Thymus (tissue), 11 donors: ENCODE measurements at regions not wholly inside any gene's neighbourhood (a gene's known extent, or its start where the extent isn't known, plus 50 kb on each side); places are given as distances from the start of the nearest gene placed in this dataset.

Experiments used
- DNase-seq, 9 donors: peaks; one replicate each; pipeline ENCODE4 v3.0.0-alpha.2; 2013; ENCODE audit warnings: low spot score in 9 of 9, low read depth in 6 of 9, missing footprints in 1 of 9
- H3K27ac ChIP-seq, 2 donors: one replicate each; pipeline ENCODE4 v1.5.1; 2013; ENCODE audit warnings: control low read depth in 1 of 2, low read depth in 1 of 2, low read length in 1 of 2, mild to moderate bottlenecking in 1 of 2, moderate library complexity in 1 of 2
- H3K27me3 ChIP-seq, 2 donors: one replicate each; pipeline ENCODE4 v1.5.1; 2013; ENCODE audit warnings: low read length in 1 of 2; ENCODE audit not compliant: control insufficient read depth in 2 of 2, insufficient read depth in 1 of 2
- H3K36me3 ChIP-seq, 2 donors: one replicate each; pipeline ENCODE4 v1.5.1; 2013; ENCODE audit warnings: low read length in 1 of 2, mild to moderate bottlenecking in 1 of 2, moderate library complexity in 1 of 2; ENCODE audit not compliant: control insufficient read depth in 2 of 2, insufficient read depth in 2 of 2
- H3K4me1 ChIP-seq, 2 donors: one replicate each; pipeline ENCODE4 v1.5.1; 2013; ENCODE audit warnings: low read length in 2 of 2; ENCODE audit not compliant: control insufficient read depth in 2 of 2, insufficient read depth in 2 of 2
- H3K4me3 ChIP-seq, 2 donors: one replicate each; pipeline ENCODE4 v1.5.1; 2013; ENCODE audit warnings: low read length in 2 of 2, control low read depth in 1 of 2, mild to moderate bottlenecking in 1 of 2
- H3K9me3 ChIP-seq, 2 donors: one replicate each; pipeline ENCODE4 v1.5.1; 2013; ENCODE audit warnings: low read length in 1 of 2, mild to moderate bottlenecking in 1 of 2; ENCODE audit not compliant: control insufficient read depth in 2 of 2, insufficient read depth in 1 of 2
- WGBS: extraction: QIAGEN DNeasy Blood & Tissue Kit; methylation state at CpG from one replicate; pipeline ENCODE4 v1.1.7; 2013; 5-methylcytosine and 5-hydroxymethylcytosine counted together
- donor health status: healthy.

DNA sequence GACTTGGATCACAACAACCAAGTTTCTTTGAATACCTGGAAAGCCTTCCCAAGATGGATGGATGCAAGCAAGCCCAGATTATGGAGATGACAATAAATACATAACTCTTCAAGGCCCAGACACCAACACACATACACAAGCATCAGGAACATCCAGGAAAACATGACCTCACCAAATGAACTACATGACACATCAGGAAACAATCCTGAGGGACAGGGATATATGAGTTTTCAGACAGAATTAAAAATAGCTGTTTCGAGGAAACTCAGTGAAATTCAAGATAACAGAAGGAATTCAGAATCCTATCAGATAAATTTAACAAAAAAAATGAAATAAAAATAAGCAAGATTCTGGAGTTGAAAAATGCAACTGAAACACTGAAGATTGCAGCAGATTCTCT is 659.4 kb downstream of the METTL15 start:
- no peak for DNase-seq
- H3K27ac ChIP-seq, result no peak overlapping the region
- H3K4me3 ChIP-seq, result no peak overlapping the region
- WGBS, result 85% methylated on average over 1 of the region's 1 CpG
- H3K36me3 ChIP-seq, result no peaks in the 10 kb centered on the region
- H3K9me3 ChIP-seq, result peaks cover 2 to 10% of the 10 kb centered on the region in 2 donors
- no peaks in the 10 kb centered on the region for H3K4me1 ChIP-seq
- H3K27me3 ChIP-seq, result no peaks in the 10 kb centered on the region

DNA sequence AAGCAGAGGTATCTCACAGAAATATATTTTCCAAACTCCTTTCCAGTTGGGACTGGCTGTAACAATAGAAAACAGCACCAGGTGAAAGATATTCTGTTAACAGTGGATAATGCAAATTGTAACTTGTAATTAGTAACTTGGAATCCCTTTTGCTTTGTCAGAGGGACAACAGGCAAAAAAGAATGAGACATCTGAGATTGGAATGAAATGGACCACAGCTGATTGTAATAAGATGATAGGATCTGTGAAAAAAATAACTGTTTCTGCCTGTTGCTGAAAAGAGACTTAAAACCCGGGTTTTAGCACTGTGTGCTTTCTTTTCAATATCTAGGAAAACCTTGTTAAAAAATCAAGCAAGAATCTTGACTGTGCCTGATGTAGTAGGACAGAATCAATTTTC is 655.7 kb downstream of the METTL15 start:
- Histone ChIP-seq H3K4me1 (no peaks in the 10 kb centered on the region), H3K27me3 (no peaks in the 10 kb centered on the region), H3K36me3 (no peaks in the 10 kb centered on the region), H3K4me3 (no peak overlapping the region), H3K9me3 (peaks cover 2 to 10% of the 10 kb centered on the region in 2 donors), H3K27ac (no peak overlapping the region)
- DNase-seq, result no peak
- 92% methylated on average over 1 of the region's 1 CpG for whole genome bisulfite sequencing

DNA sequence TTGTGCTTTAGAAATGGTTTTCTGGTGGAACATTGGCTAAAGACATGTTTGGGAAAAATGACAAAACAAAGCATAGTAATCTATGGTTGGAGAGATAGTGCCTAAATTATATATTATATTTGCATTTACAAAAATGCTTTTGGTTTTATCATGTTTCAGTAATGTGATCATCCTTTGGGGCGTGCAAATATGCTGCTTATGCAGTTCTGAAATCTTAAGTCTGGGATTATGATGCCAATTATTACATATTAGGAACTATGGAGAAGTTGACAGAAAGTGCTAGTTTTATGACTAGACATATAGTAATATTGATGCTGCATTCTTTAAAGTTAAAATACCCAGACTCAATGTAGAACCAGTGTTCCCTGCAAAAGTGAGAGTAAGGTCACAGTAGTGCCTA is 655.0 kb downstream of the METTL15 start:
- DNase-seq, result no peak

DNA sequence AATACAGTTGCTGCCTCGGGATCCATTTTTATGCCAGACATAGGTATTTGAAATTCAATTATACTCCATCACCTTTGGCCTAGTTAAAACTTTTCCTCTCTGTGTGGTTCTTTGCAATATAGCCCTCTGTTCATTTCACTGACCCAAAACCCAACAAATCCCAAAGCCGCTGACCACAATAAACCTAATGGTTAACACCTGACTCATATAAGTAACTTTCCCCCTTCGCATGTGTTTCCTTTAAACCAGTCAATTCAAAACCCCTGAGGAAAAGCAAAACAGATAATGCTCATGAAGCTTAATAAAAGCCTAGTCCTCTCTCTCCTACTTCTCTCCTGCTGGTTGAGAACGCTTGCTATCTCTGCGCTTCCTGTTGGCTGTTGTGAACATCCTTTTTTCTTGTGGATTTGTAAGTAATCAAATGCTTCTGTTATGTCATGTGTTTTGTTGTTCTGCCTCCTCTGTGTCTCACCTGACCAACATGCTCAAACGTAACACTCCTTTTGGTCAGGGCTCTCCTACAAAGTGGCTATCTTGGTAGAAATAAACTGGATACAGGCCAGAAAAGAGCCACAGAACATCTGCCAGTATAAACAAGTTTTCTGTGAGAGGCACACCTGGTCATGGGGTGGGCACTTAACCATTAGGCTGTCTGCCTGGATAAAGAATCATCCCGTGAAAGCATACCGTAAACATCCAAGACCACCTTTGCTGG is 652.6 kb downstream of the METTL15 start:
- Histone ChIP-seq H3K27me3 (no peaks in the 10 kb centered on the region), H3K4me3 (no peak overlapping the region), H3K4me1 (no peaks in the 10 kb centered on the region), H3K27ac (no peak overlapping the region), H3K9me3 (no peaks in the 10 kb centered on the region), H3K36me3 (no peaks in the 10 kb centered on the region)
- no peak for DNase-seq
- whole genome bisulfite sequencing, result 91% methylated on average over 8 of the region's 8 CpGs

More for the DNA sequence above, 655.0 kb downstream of the METTL15 start:
- Histone ChIP-seq H3K4me1 (no peaks in the 10 kb centered on the region), H3K27ac (no peak overlapping the region), H3K27me3 (no peaks in the 10 kb centered on the region), H3K9me3 (peaks cover 2 to 10% of the 10 kb centered on the region in 2 donors), H3K4me3 (no peak overlapping the region), H3K36me3 (no peaks in the 10 kb centered on the region)
- 79% methylated on average over 1 of the region's 1 CpG for WGBS

DNA sequence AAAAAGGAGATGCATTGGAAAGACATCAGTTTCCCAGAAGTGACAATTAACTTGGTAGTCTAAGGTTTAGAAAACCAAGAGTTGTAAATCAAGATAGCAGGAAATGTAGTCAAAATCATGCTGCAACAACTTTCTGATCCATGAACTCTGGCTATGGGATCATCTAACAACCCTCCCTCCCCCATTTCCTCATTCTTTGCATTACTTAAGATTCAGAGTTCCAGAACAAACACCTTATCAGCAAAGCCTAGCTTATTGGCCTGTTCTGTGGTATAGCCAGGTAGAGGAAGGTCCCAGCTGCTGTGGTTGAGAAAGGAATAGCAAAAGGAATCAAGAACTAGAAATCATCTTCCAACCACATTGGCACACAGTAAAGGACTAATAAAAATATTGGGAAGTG is 651.1 kb downstream of the METTL15 start:
- Histone ChIP-seq H3K4me1 (no peaks in the 10 kb centered on the region), H3K4me3 (no peak overlapping the region), H3K9me3 (no peaks in the 10 kb centered on the region), H3K27ac (no peak overlapping the region), H3K36me3 (no peaks in the 10 kb centered on the region), H3K27me3 (no peaks in the 10 kb centered on the region)
- no peak for DNase-seq

DNA sequence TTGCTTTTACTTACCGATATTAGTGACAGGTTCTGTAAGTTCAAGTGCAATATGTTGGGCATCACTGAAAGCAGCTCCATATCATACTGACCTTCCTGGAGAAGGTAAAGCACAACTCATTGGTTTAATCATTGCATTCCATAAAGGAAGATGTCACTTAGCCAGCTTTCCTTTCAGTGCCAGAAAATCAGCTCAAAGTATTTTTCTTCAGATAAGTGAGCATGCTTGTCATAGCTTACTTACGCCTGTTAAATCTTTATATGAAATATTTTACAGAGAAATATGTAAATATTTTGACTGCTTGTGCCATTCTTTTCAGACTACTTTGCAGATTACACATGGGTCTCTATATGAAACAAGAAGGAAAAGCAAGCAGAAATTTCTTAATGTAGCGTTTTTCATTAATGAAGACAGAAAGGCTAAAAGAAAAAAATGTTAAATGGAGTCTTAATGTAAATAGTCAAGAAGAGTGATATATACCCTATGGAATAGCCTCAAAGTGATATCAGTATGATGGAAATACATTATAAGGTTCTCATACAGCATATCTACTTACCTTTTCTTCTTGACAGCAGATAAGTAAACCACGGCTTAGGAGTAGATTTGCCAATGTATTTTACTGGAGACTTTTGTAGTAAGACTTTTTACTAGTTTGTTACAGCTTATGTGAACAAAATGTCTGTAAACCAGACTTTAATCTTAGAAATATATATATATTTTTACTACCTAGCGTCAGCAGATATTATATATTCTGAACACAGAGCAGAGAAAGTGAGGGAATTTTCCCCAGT is 649.7 kb downstream of the METTL15 start:
- WGBS, result 90% methylated on average over 5 of the region's 5 CpGs
- Histone ChIP-seq H3K4me3 (no peak overlapping the region), H3K9me3 (no peaks in the 10 kb centered on the region), H3K36me3 (no peaks in the 10 kb centered on the region), H3K27ac (no peak overlapping the region), H3K4me1 (no peaks in the 10 kb centered on the region), H3K27me3 (no peaks in the 10 kb centered on the region)
- DNase-seq, result no peak

DNA sequence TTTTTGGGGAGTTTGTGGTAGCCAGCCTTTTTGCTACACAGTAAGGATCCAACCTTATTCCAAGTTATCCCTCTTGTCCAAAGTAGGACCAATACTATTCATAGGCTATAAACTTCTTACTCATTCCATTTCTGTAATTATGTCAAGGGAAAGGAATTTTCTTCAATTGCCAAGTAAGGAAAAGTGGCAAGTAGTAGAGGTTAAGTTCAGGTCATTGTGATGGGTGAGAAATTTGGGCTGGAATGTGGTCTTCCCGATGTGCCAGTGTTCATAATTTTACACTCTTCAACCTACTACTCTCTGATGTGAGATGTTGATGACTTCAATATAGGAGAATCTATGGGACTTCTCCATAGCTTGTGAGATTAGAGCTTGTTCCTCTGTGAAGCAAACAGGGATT is 648.8 kb downstream of the METTL15 start:
- Histone ChIP-seq H3K27me3 (no peaks in the 10 kb centered on the region), H3K27ac (no peak overlapping the region), H3K36me3 (no peaks in the 10 kb centered on the region), H3K9me3 (no peaks in the 10 kb centered on the region), H3K4me3 (no peak overlapping the region), H3K4me1 (no peaks in the 10 kb centered on the region)
- WGBS, result 92% methylated on average over 1 of the region's 1 CpG
- no peak for DNase-seq

DNA sequence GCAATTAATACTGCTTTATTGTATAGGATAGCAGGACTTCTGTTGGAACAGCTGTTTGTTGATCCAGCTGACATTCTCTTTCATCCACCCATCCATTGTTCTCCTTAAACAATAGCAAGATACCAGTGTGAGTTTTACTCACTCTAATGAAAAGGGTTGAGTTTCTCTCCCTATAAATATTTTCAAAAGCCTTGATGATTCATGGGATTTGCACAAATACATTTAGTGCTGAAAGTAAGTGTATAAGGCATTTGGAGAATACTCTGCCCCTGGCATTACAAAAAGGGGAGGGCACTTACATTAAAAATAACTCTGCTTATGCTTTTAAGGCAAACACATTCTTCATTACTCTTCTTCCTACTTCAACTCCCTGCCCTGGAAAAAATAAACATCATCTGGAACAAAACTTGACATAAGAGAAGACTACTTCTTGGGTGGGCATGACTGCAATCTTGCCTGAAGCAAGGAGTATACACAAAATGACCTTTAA is 634.9 kb downstream of the METTL15 start:
- H3K27me3 ChIP-seq, result no peaks in the 10 kb centered on the region
- H3K4me3 ChIP-seq, result no peak overlapping the region
- no peak for DNase-seq
- H3K27ac ChIP-seq, result no peak overlapping the region
- H3K36me3 ChIP-seq, result no peaks in the 10 kb centered on the region
- no peaks in the 10 kb centered on the region for H3K4me1 ChIP-seq
- no peaks in the 10 kb centered on the region for H3K9me3 ChIP-seq

DNA sequence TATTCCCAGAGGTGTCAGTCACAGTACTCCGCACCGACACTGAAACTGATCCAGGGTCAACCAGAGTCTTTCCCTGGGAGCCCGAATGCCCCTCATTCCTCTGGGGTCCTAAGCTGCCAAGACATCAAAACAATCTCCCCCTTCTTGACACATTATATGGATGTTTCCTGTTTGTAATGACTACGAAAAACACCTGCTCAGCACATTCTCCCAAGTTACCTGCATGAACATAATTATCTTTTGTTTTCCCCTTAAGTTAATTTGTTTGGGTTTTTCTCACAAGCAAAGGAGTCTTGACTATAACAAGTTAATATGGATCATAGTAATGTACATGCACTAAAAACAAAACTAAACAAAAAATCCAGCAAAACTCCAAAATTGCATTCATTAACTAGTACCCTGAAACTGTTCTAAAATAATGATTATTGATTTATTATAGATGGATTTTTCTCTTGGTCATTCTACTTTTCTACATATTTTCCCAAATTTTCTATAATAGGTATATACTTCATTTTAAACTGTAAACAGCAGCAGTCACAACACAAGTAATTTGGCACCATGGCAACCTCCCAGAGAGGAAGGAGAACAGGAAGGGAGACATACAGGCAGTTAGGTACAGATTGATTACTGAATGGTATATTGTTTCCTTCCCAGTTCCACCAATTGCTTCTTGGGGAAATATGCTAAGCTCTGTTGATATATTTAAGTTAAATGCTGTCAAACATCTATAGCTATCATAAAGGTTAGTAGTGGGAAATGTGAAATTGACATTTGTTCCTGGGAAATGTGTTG is 631.5 kb downstream of the METTL15 start:
- H3K4me3 ChIP-seq, result no peak overlapping the region
- H3K27me3 ChIP-seq, result no peaks in the 10 kb centered on the region
- DNase-seq, result no peak
- WGBS, result 67% methylated on average over 4 of the region's 4 CpGs
- no peaks in the 10 kb centered on the region for H3K36me3 ChIP-seq
- H3K9me3 ChIP-seq, result no peaks in the 10 kb centered on the region
- no peak overlapping the region for H3K27ac ChIP-seq
- H3K4me1 ChIP-seq, result no peaks in the 10 kb centered on the region
